Loucy (cell line): ENCODE measurements at regions not wholly inside any gene's neighbourhood (a gene's known extent, or its start where the extent isn't known, plus 50 kb on each side); places are given as distances from the start of the nearest gene placed in this dataset.

Experiments used
- H2AFZ ChIP-seq: fragments of 200-600 bp; sonication (generic); 2 replicates; pipeline ENCODE4 v1.6.0; 2016; ENCODE audit warnings: antibody characterized with exemption, mild to moderate bottlenecking, low read length, moderate library complexity
- H3F3A ChIP-seq: fragments of 200-600 bp; 2 replicates; pipeline ENCODE4 v1.6.0; 2016; ENCODE audit warnings: antibody characterized with exemption, low read depth, mild to moderate bottlenecking
- H3K27me3 ChIP-seq: fragments of 200-600 bp; sonication (generic); 2 replicates; pipeline ENCODE4 v1.6.1; 2014; ENCODE audit warnings: low read length, mild to moderate bottlenecking; ENCODE audit not compliant: insufficient read depth, poor library complexity, severe bottlenecking
- H3K36me3 ChIP-seq: fragments of 200-600 bp; sonication (generic); 2 replicates; pipeline ENCODE4 v1.6.1; 2016; ENCODE audit warnings: low read length; ENCODE audit not compliant: insufficient read depth
- H3K4me1 ChIP-seq: fragments of 200-600 bp; sonication (generic); 2 replicates; pipeline ENCODE4 v1.5.1; 2014; ENCODE audit warnings: low read length, mild to moderate bottlenecking; ENCODE audit not compliant: insufficient read depth, poor library complexity, severe bottlenecking
- H3K4me2 ChIP-seq: fragments of 200-600 bp; sonication (generic); 2 replicates; pipeline ENCODE4 v1.6.0; 2014; ENCODE audit warnings: antibody characterized with exemption, low read length, low read depth, mild to moderate bottlenecking; ENCODE audit not compliant: poor library complexity, severe bottlenecking
- H3K4me3 ChIP-seq: fragments of 200-600 bp; sonication (generic); 2 replicates; pipeline ENCODE4 v1.5.1; 2014; ENCODE audit warnings: low read length, mild to moderate bottlenecking, mixed read lengths; ENCODE audit not compliant: poor library complexity, severe bottlenecking
- H3K79me2 ChIP-seq: fragments of 200-600 bp; sonication (generic); 2 replicates; pipeline ENCODE4 v1.6.1; 2014; ENCODE audit warnings: low read length; ENCODE audit not compliant: insufficient read depth
- H3K9ac ChIP-seq: fragments of 200-600 bp; sonication (generic); 2 replicates; pipeline ENCODE4 v1.6.0; 2014; ENCODE audit warnings: mild to moderate bottlenecking, low read depth, low read length, moderate library complexity; ENCODE audit not compliant: poor library complexity, severe bottlenecking
- H3K9me2 ChIP-seq: fragments of 200-600 bp; sonication (generic); replicated peaks from 2 replicates; pipeline ENCODE4 v1.6.1; 2016; ENCODE audit warnings: low read depth, low read length, mixed read lengths
- H3K9me3 ChIP-seq: fragments of 200-600 bp; sonication (generic); 2 replicates; pipeline ENCODE4 v1.6.1; 2014; ENCODE audit warnings: mild to moderate bottlenecking, antibody characterized with exemption, low read length, low read depth; ENCODE audit not compliant: insufficient read depth
- H4K20me1 ChIP-seq: fragments of 200-600 bp; sonication (generic); 2 replicates; pipeline ENCODE4 v1.6.0; 2014; ENCODE audit warnings: antibody characterized with exemption, low read length, mild to moderate bottlenecking; ENCODE audit not compliant: insufficient read depth, poor library complexity, severe bottlenecking
- EZH2phosphoT487 ChIP-seq: fragments of 200-600 bp; IDR thresholded peaks from 2 replicates; pipeline ENCODE4 v1.6.1; 2018; ENCODE audit warnings: antibody characterized with exemption, mild to moderate bottlenecking, moderate library complexity, borderline replicate concordance
- TF ChIP-seq, protein P1 (sequence below): fragments of 200-600 bp; sonication (generic); conservative IDR thresholded peaks from 2 replicates; pipeline ENCODE4 v1.5.1; 2014; ENCODE audit warnings: mild to moderate bottlenecking, antibody characterized with exemption, low read length

DNA sequence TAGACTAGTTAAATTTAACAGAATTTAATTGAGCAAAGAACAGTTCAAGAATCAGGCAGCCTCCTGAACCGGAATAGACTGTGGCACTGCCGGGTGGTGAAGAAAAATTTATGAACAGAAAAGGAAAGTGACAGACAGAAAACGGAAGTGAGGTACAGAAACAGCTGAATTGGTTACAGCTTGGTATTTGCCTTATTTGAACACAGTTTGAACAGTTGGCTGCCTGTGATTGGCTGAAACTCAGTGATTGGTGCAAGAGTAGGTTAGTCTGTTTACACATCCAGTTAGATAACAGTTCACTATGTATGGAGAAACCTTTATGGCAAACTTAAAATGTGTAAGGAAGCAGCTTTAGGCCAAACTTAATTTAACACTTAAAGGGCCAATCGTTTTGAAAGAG is 116.0 kb upstream of the CITED2 start:
- no peak overlapping the region for H3K9ac ChIP-seq
- no peaks in the 10 kb centered on the region for H3K4me1 ChIP-seq
- no peak overlapping the region for H3K4me2 ChIP-seq
- H4K20me1 ChIP-seq: no peaks in the 10 kb centered on the region
- no peak overlapping the region for H3K4me3 ChIP-seq
- H3K79me2 ChIP-seq: no peaks in the 10 kb centered on the region
- no peaks in the 10 kb centered on the region for H3K9me2 ChIP-seq
- H2AFZ ChIP-seq: peak overlapping the region; percentile 68
- no peaks in the 10 kb centered on the region for H3K36me3 ChIP-seq
- no peak for TF ChIP-seq EZH2phosphoT487
- TF ChIP-seq, protein P1, sequence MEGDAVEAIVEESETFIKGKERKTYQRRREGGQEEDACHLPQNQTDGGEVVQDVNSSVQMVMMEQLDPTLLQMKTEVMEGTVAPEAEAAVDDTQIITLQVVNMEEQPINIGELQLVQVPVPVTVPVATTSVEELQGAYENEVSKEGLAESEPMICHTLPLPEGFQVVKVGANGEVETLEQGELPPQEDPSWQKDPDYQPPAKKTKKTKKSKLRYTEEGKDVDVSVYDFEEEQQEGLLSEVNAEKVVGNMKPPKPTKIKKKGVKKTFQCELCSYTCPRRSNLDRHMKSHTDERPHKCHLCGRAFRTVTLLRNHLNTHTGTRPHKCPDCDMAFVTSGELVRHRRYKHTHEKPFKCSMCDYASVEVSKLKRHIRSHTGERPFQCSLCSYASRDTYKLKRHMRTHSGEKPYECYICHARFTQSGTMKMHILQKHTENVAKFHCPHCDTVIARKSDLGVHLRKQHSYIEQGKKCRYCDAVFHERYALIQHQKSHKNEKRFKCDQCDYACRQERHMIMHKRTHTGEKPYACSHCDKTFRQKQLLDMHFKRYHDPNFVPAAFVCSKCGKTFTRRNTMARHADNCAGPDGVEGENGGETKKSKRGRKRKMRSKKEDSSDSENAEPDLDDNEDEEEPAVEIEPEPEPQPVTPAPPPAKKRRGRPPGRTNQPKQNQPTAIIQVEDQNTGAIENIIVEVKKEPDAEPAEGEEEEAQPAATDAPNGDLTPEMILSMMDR: no peak
- no peaks in the 10 kb centered on the region for H3K9me3 ChIP-seq
- H3F3A ChIP-seq: no peaks in the 10 kb centered on the region
- H3K27me3 ChIP-seq: no peaks in the 10 kb centered on the region

- no peak for TF ChIP-seq EZH2phosphoT487
- TF ChIP-seq, protein P1: no peak
- H3K9me2 ChIP-seq: no peaks in the 10 kb centered on the region
- H3K4me3 ChIP-seq: no peak overlapping the region
- H3K9ac ChIP-seq: no peak overlapping the region
- H3K4me1 ChIP-seq: no peaks in the 10 kb centered on the region
- H4K20me1 ChIP-seq: no peaks in the 10 kb centered on the region
- H3K27me3 ChIP-seq: no peaks in the 10 kb centered on the region
- no peaks in the 10 kb centered on the region for H3K79me2 ChIP-seq
- no peak overlapping the region for H3K4me2 ChIP-seq
- no peak overlapping the region for H2AFZ ChIP-seq
- H3K36me3 ChIP-seq: no peaks in the 10 kb centered on the region
- H3F3A ChIP-seq: no peaks in the 10 kb centered on the region
- no peaks in the 10 kb centered on the region for H3K9me3 ChIP-seq
These were observed 112.0 kb upstream of the CITED2 start for GRCh38 chr6:139486476-139486799.

GRCh38 chr6:139485742-139486475 is 111.5 kb upstream of the CITED2 start:
- no peaks in the 10 kb centered on the region for H3F3A ChIP-seq
- no peaks in the 10 kb centered on the region for H3K4me1 ChIP-seq
- H3K4me2 ChIP-seq: no peak overlapping the region
- no peak overlapping the region for H2AFZ ChIP-seq
- H4K20me1 ChIP-seq: no peaks in the 10 kb centered on the region
- no peak overlapping the region for H3K9ac ChIP-seq
- no peak for TF ChIP-seq EZH2phosphoT487
- TF ChIP-seq, protein P1: no peak
- no peaks in the 10 kb centered on the region for H3K79me2 ChIP-seq
- no peaks in the 10 kb centered on the region for H3K36me3 ChIP-seq
- H3K4me3 ChIP-seq: no peak overlapping the region
- H3K9me2 ChIP-seq: no peaks in the 10 kb centered on the region
- no peaks in the 10 kb centered on the region for H3K9me3 ChIP-seq
- H3K27me3 ChIP-seq: no peaks in the 10 kb centered on the region
